Psoas muscle (tissue), 7 donors: ENCODE measurements at regions not wholly inside any gene's neighbourhood (a gene's known extent, or its start where the extent isn't known, plus 50 kb on each side); places are given as distances from the start of the nearest gene placed in this dataset.

ENCODE experiments used
- ATAC-seq, 4 donors: fragments of 200-7000 bp; cut with Tn5 transposase; one replicate each; pipeline ENCODE4 v1.9.1; 2020; ENCODE audit warnings: moderate library complexity in 3 of 4, mild to moderate bottlenecking in 2 of 4
- DNase-seq, 2 donors: peaks; one replicate each; pipeline ENCODE4 v3.0.0-alpha.2; 2020
- H3K27ac ChIP-seq: fragments of 200-600 bp; one replicate; pipeline ENCODE4 v1.8.0; 2022
- H3K27me3 ChIP-seq, 3 donors: fragments of 200-600 bp in 1 of 3; one replicate each; pipeline versions ENCODE4 v1.6.1 to v1.8.0; 2013 to 2022; ENCODE audit warnings: low read length in 2 of 3, mild to moderate bottlenecking in 2 of 3, moderate library complexity in 1 of 3; ENCODE audit not compliant: insufficient read depth in 3 of 3
- H3K36me3 ChIP-seq, 2 donors: fragments of 200-600 bp in 1 of 2; one replicate each; pipeline versions ENCODE4 v1.6.1 to v1.8.0; 2013 to 2022; ENCODE audit warnings: low read depth in 1 of 2, mild to moderate bottlenecking in 1 of 2, moderate library complexity in 1 of 2; ENCODE audit not compliant: insufficient read depth in 1 of 2
- H3K4me1 ChIP-seq: fragments of 200-600 bp; one replicate; pipeline ENCODE4 v1.8.0; 2022
- H3K4me3 ChIP-seq: fragments of 200-600 bp; one replicate; pipeline ENCODE4 v1.8.0; 2022; ENCODE audit warnings: mild to moderate bottlenecking
- H3K9me3 ChIP-seq: fragments of 200-600 bp; one replicate; pipeline ENCODE4 v1.8.0; 2022
- CTCF ChIP-seq: fragments of 200-600 bp; IDR thresholded peaks from one replicate; pipeline ENCODE4 v1.8.0; 2022; ENCODE audit warnings: antibody characterized with exemption
- WGBS, 3 donors: extraction: QIAGEN DNeasy Blood & Tissue Kit; methylation state at CpG; one replicate each; pipeline versions ENCODE4 v1.1.6 to v1.1.7; 2013; 5-methylcytosine and 5-hydroxymethylcytosine counted together
- intact Hi-C, 2 donors: fragments of 100-400 bp; cut with DNase I; formaldehyde crosslinking; loops; one replicate each; pipeline versions ENCODE4 v1.11.0 to v1.14.2; 2022
- donor health status: healthy with polysubstance abuse.
- donor health status: DM: no; HTN: no; CAD: no; lungs with moderate emphysema.
- donor health status: Bipolar disorder and iron deficiency.
- donor health status: healthy.
- donor health status: DM: yes; HTN: yes; CAD: no.
- donor health status: DM: no; HTN: no; CAD: no.
- donor health status: DM: yes; HTN: yes; CAD: no.

GRCh38 chr1:238319957-238320356 lies 429.2 kb upstream of the ZP4 start:
- intact Hi-C loops, result no loop called here
- H3K27me3 ChIP-seq, result peaks cover 0 to 2% (median 0%) of the 10 kb centered on the region in 3 donors
- no peak overlapping the region for H3K27ac ChIP-seq
- no peak for TF ChIP-seq CTCF
- no peak for DNase-seq
- no peaks in the 10 kb centered on the region for H3K4me1 ChIP-seq
- H3K4me3 ChIP-seq, result no peak overlapping the region
- no peaks in the 10 kb centered on the region for H3K9me3 ChIP-seq
- ATAC-seq, result no peak
- H3K36me3 ChIP-seq, result no peaks in the 10 kb centered on the region
- WGBS, 3 donors, result 74 to 79% (median 76%) methylated on average over 5 of the region's 5 CpGs

- no peaks in the 10 kb centered on the region for H3K9me3 ChIP-seq
- WGBS, 3 donors, result 71 to 77% (median 71%) methylated on average over 4 of the region's 4 CpGs
- no peaks in the 10 kb centered on the region for H3K4me1 ChIP-seq
- H3K36me3 ChIP-seq, result no peaks in the 10 kb centered on the region
- no peak overlapping the region for H3K27ac ChIP-seq
- H3K4me3 ChIP-seq, result no peak overlapping the region
- DNase-seq, result no peak
- intact Hi-C loops, result no loop called here
- H3K27me3 ChIP-seq, result peaks cover 0 to 2% (median 0%) of the 10 kb centered on the region in 3 donors
- no peak for TF ChIP-seq CTCF
- ATAC-seq, result no peak
These were observed 427.8 kb upstream of the ZP4 start for GRCh38 chr1:238318294-238319110.

DNA sequence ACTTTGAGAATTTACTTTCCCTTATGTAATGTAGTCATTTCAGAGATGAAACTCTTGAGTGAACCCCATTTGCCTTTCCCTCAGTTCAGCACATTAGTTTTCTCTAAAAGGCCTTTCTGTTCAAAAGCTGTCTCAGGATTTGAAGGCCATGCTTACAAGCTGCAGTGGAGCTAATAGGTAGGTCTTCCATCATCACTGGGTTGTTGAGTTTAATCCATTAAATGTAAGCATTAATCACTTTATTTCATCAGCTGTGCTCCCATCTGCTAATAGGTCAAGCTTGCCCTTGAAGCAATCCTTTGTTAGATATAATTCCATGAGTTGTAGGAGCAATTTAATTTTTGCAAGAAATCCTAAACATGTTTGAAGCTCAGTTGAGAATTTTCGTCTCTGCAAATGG lies 422.2 kb upstream of the ZP4 start:
- DNase-seq (no peak), ATAC-seq (no peak)
- no peaks in the 10 kb centered on the region for H3K36me3 ChIP-seq
- intact Hi-C loops, result no loop called here
- H3K27ac ChIP-seq, result no peak overlapping the region
- no peaks in the 10 kb centered on the region for H3K27me3 ChIP-seq
- no peaks in the 10 kb centered on the region for H3K9me3 ChIP-seq
- H3K4me1 ChIP-seq, result no peaks in the 10 kb centered on the region
- WGBS, 3 donors, result 63 to 83% (median 76%) methylated on average over 1 of the region's 1 CpG
- TF ChIP-seq CTCF, result no peak
- H3K4me3 ChIP-seq, result no peak overlapping the region

GRCh38 chr1:238306411-238306810 lies 415.7 kb upstream of the ZP4 start:
- no peak overlapping the region for H3K27ac ChIP-seq
- ATAC-seq (no peak), DNase-seq (no peak)
- H3K4me3 ChIP-seq, result no peak overlapping the region
- H3K9me3 ChIP-seq, result no peaks in the 10 kb centered on the region
- 69 to 87% (median 83%) methylated on average over 1 of the region's 1 CpG for WGBS, 3 donors
- H3K27me3 ChIP-seq, result no peaks in the 10 kb centered on the region
- no peak for TF ChIP-seq CTCF
- no peaks in the 10 kb centered on the region for H3K36me3 ChIP-seq
- H3K4me1 ChIP-seq, result no peaks in the 10 kb centered on the region
- intact Hi-C loops, result no loop called here

GRCh38 chr1:238302646-238303045 lies 411.9 kb upstream of the ZP4 start:
- Histone ChIP-seq H3K27ac (no peak overlapping the region), H3K27me3 (no peaks in the 10 kb centered on the region), H3K4me1 (no peaks in the 10 kb centered on the region), H3K36me3 (no peaks in the 10 kb centered on the region), H3K4me3 (no peak overlapping the region), H3K9me3 (no peaks in the 10 kb centered on the region)
- no peak for TF ChIP-seq CTCF
- ATAC-seq (no peak), DNase-seq (no peak)
- intact Hi-C loops, result no loop called here
